ENCODE measurements at regions not wholly inside any gene's neighbourhood (a gene's known extent, or its start where the extent isn't known, plus 50 kb on each side); places are given as distances from the start of the nearest gene placed in this dataset.

DNA sequence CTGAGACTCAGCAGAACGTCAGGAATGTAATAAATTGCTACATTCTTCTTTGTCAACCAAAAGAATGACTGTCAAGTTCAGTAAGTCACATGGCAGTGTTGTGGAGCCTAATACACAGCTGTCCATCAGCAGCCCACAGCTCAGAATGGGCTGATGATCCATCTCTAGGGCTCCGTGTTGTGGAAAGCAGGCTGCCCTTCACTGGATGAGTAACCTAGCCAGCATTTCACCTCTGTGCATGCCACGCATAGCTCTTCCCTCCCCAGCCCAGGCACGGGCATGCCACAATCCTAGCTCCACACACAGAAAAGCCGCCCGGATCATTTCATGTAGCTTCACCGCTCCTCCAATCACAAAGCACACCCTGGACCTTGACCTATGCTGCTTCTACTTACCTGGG is 878.0 kb upstream of the TMEM132C start:
- no peak for DNase-seq (ENCODE audit: low read depth in 4 of 4, low spot score in 2 of 4)

DNA sequence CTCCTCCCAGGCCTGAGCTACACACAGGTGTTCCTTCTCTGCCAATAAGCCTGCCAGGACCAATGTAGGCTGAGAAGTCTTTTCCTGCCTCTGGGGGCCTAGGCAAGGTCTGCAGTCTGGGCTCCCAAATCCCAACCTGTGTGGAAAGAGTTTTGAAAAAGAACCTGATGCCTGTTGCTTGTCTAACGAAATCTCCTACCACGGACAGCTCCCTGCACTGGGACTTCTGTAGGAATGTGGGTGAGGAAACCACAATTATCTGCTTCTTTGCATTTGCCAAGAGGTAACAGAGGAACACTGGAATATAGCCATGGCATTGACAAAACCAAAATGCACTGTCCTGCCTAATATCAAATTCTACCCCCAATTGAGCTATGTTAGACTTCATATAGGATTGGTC is 877.0 kb upstream of the TMEM132C start:
- peak in 3 of 4 donors; percentile 24 to 59 (median 44) for DNase-seq (ENCODE audit: low read depth in 4 of 4, low spot score in 2 of 4)

DNA sequence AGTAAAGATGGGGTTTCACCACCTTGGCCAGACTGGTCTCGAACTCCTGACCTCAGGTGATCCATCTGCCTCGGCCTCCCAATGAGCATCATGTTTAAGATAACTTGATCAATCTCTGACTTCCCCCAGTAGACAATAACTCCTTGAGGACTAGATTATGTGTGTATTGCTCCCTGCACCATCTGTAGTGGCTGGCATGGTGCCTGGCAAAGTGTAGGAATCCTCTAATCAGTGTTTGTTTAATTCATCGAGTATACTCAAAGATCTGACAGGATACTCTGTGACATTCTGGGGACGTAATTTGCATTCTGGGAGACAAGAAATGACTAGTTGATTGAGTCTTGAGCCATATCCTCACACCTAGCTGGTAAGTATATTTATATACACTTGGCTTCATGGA is 873.5 kb upstream of the TMEM132C start:
- no peak for DNase-seq (ENCODE audit: low read depth in 4 of 4, low spot score in 2 of 4)

- no peak for DNase-seq (ENCODE audit: low read depth in 4 of 4, low spot score in 2 of 4)
Measured at GRCh38 chr12:127393896-127394295, 873.1 kb upstream of the TMEM132C start.

DNA sequence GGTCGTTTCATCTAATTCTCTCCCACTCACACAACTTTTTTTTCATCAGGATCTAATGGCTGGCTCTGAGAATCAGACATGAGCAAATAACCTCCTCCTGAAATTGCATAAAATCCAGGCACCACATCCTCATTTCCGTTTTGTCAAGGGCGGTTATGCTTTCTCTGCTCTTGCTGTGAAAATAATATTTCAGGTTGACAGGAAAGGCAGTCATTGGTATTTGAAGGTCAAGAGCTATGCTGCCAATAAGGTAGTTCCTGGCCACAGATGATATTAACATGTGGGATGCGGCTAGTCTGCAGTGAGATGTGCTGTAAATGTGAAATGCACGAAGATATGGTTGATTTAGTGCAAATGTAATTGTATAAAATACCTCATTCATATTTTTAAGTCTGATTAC is 870.2 kb upstream of the TMEM132C start:
- no peak for DNase-seq (ENCODE audit: low read depth in 4 of 4, low spot score in 2 of 4)

GRCh38 chr12:127398016-127398710 is 868.8 kb upstream of the TMEM132C start:
- DNase-seq (ENCODE audit: low read depth in 4 of 4, low spot score in 2 of 4), result no peak

DNA sequence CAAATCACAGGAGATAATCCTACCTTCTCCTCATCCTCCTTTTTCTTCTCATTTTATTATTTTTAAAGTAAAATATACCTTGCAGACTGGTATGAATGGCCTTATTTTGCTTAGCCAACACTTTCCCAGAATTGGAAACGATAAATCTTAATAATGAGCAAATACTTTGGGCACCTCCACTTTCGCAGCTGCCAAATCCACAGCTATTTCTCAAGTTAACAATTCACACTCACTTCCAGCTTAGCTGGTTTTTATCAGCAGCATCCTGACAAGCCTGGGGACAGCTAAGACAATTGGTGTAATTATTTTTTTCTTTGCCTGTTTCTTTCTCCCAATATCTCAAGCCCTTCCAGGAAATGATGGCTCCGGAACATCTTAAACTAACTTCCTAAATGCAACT is 867.5 kb upstream of the TMEM132C start:
- DNase-seq (ENCODE audit: low read depth in 4 of 4, low spot score in 2 of 4), result no peak

DNA sequence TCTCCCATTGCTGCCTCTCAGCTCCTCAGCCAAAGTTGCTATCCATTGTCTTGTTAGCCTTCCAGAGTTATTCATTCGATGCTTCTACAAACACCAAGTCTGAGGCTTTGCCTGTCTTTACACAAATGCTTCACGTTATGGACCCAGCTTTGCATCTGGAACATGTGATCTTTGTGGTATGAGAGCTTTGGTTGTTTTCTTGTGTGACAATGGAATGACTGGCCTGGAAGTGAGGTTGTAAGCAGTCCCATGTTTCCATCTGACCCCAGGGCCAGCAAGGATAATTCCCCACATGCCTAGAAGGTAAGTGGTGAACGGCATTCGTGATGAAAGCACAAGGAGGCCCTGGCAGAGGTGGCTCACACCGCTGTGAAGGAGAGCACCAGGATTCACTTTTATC is 866.7 kb upstream of the TMEM132C start:
- no peak for DNase-seq (ENCODE audit: low read depth in 4 of 4, low spot score in 2 of 4)

DNA sequence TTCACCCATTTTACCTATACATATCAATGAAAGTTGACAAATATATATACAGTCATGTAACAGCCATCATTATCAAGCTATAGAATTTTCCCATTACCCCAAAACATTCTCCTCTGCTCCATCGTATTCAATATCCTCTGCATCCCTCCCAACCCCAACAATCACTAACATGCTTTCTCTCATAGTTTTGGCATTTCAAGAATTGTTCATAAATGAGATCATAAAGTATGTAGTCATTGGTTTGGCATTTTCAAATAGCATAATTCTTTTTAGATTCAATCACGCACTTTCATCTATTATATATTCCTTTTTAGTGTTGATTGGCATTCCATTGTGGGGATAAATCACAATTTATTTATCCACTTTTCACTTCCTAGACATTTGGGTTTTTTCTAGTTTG is 866.0 kb upstream of the TMEM132C start:
- DNase-seq (ENCODE audit: low read depth in 4 of 4, low spot score in 2 of 4), result no peak

- no peak for DNase-seq (ENCODE audit: low read depth in 4 of 4, low spot score in 2 of 4)
Measured at GRCh38 chr12:127401536-127401935, 865.4 kb upstream of the TMEM132C start.

DNA sequence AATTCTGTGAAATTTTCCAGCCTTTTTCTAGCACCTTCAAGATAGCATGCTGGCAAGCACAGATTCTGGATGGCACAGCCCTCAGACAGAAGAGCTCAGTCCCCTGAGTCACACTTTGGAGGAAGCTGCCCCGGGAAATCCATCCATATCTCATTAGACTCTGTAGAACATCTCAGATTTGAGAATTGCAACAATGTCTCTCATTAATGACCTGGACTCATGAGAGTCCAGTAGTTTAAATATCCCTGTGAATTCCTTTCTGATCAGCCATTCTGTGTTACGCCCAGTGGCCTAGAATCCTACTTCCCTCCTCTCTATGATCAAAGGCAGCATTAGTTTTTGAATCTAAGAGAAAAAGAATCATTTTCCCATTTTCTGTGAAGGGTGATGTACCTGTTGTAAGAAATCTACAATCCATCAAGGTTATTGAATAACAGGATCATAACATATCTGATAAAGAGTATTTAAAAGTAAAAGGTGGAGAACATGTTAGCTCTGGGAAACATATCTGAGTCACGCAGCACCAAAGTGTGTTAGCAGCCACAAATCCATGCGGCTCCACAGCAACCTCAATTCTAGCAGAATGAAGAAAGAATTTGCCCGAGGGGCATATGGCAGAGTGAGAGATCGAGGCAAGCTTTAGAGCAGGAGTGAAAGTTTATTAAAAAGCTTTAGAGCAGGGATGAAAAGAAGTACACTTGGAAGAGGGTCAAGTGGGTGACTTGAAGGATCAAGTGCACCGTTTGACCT is 855.6 kb upstream of the TMEM132C start:
- no peak for DNase-seq (ENCODE audit: low read depth in 4 of 4, low spot score in 2 of 4)

GRCh38 chr12:127411981-127412380 is 855.0 kb upstream of the TMEM132C start:
- DNase-seq (ENCODE audit: low read depth in 4 of 4, low spot score in 2 of 4), result no peak

DNA sequence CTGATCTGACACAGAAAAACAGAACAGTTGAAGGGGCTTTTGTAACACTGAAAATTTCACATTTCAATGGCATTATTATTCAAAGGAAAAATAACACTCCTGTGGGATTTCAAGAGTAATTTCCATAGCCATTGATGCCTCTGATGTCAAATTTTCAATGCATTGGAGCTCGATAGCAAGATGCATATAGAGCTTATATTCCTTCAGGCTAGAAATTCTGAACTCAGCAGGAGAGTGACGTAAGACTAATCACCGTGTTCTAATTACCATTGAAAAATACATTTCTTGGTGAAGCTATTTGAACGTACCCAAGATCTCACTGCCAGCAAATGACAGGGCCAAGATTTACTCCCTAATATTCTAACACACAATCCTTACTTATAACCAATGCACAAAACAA is 854.1 kb upstream of the TMEM132C start:
- DNase-seq (ENCODE audit: low read depth in 4 of 4, low spot score in 2 of 4), result no peak

GRCh38 chr12:127414186-127414585 is 852.8 kb upstream of the TMEM132C start:
- DNase-seq (ENCODE audit: low read depth in 4 of 4, low spot score in 2 of 4), result no peak

DNA sequence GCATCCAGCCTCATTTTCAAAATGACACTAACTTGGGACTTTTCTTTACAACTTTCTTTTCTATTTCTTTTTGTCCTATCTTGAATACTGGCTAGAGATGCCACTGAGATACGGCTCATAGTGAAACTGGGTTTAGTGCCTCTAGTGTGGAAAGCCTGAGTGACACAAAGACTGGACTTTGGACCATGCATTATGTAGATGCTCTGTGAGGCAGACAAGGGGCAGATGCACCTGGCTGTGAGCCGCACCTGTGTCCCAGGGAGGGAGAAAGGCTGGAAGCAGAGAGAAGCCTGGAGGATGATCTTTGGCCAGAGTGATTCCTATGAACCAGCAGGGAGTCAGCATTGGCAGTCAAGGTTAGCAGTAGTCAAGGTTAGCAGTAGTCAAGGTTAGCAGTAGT is 852.3 kb upstream of the TMEM132C start:
- no peak for DNase-seq (ENCODE audit: low read depth in 4 of 4, low spot score in 2 of 4)

DNA sequence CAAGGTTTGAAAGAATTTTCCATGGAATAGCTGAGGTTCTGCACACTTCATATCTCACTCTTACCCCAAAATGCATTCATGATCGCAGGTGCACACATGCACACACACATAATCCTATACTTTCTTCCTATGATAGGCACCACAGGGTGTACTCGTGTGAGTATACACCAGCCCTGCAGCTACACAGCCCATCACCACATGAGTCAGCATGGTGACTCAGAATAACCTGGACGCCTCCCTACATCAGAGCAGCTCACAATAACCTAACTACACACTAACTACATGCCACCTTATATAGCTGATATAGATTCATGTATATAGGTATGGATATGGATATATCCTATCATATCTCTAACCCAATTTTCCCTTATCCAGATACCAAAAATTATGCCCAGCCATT is 850.2 kb upstream of the TMEM132C start:
- no peak for DNase-seq (ENCODE audit: low read depth in 4 of 4, low spot score in 2 of 4)

DNA sequence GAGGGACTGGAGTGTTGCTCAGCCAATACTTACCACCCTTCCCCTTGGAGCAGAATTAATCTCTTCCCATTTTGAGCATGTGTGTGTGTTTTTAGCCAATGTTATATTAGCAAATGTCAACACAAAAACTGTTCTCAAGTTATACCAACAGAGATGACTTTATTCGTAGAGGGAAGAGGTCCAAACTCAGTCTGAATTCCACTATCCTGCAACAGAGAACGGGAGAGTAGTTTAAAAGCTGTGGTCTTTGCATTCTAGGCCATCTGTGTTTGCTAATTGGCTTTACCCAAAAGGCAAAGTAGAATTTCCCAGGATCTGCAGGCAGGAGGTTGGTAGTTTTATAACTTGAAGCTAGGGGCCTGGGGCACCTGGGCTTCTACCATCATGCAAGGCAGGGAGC is 847.9 kb upstream of the TMEM132C start:
- no peak for DNase-seq (ENCODE audit: low read depth in 4 of 4, low spot score in 2 of 4)

- DNase-seq (ENCODE audit: low read depth in 4 of 4, low spot score in 2 of 4), result no peak
Measured at GRCh38 chr12:127421614-127422013, 845.4 kb upstream of the TMEM132C start.

- DNase-seq (ENCODE audit: low read depth in 4 of 4, low spot score in 2 of 4), result no peak
Measured at GRCh38 chr12:127422935-127423566, 843.9 kb upstream of the TMEM132C start.

DNA sequence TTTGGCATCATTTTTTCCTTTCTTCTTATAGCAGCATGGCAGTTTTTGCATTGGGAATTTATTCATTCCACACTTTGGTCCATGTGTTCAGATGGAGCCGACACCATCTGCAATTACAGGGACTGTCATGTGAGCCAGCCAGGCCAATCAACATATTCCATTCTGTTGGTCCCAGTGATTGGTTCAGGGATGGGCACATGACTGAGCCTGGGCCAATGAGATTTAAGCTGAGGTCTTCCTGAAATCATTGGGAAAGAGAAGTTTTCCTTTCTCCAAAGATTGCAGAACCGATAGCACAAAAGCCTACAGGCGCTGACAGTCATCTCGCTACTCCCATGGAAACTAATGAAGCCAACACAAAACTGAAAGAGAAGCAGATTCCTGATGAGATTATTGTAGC is 841.5 kb upstream of the TMEM132C start:
- DNase-seq (ENCODE audit: low read depth in 4 of 4, low spot score in 2 of 4), result no peak

- no peak for DNase-seq (ENCODE audit: low read depth in 4 of 4, low spot score in 2 of 4)
Measured at GRCh38 chr12:127428420-127428819, 838.5 kb upstream of the TMEM132C start.

Data from left renal cortex interstitium (tissue), 4 donors.